GM23338 (cell line): ENCODE measurements at regions not wholly inside any gene's neighbourhood (a gene's known extent, or its start where the extent isn't known, plus 50 kb on each side); places are given as distances from the start of the nearest gene placed in this dataset.

Source experiments
- ATAC-seq: fragments of 200-7000 bp; cut with Tn5 transposase; 3 replicates; pipeline ENCODE4 v1.9.1; 2020
- DNase-seq: peaks from one replicate; pipeline ENCODE4 v3.0.0-alpha.2; 2015; ENCODE audit warnings: low spot score
- H2AFZ ChIP-seq: fragments of 200-600 bp; sonication (generic); 2 replicates; pipeline ENCODE4 v1.8.0; 2016; ENCODE audit warnings: antibody characterized with exemption, mild to moderate bottlenecking, moderate library complexity
- H3F3A ChIP-seq: fragments of 200-600 bp; sonication (generic); replicated peaks from 2 replicates; pipeline ENCODE4 v1.8.0; 2017; ENCODE audit warnings: antibody characterized with exemption, mixed run types, low read depth
- H3K27ac ChIP-seq: fragments of 200-600 bp; sonication (generic); 2 replicates; pipeline ENCODE4 v1.6.1; 2016; ENCODE audit warnings: low read depth
- H3K27me3 ChIP-seq: fragments of 200-600 bp; sonication (generic); 2 replicates; pipeline ENCODE4 v1.8.0; 2016; ENCODE audit warnings: mild to moderate bottlenecking, mixed run types, moderate library complexity; ENCODE audit not compliant: insufficient read depth
- H3K36me3 ChIP-seq: fragments of 200-600 bp; sonication (generic); 2 replicates; pipeline ENCODE4 v1.8.0; 2016; ENCODE audit warnings: mild to moderate bottlenecking; ENCODE audit not compliant: insufficient read depth
- H3K4me1 ChIP-seq: fragments of 200-600 bp; sonication (generic); 2 replicates; pipeline ENCODE4 v1.8.0; 2016; ENCODE audit warnings: mild to moderate bottlenecking, moderate library complexity; ENCODE audit not compliant: insufficient read depth
- H3K4me2 ChIP-seq: fragments of 200-600 bp; sonication (generic); 2 replicates; pipeline ENCODE4 v1.7.1; 2017; ENCODE audit warnings: mixed run types
- H3K4me3 ChIP-seq: fragments of 200-600 bp; sonication (generic); 2 replicates; pipeline ENCODE4 v1.6.1; 2016; ENCODE audit warnings: mixed run types
- H3K79me2 ChIP-seq: fragments of 200-600 bp; sonication (generic); replicated peaks from 2 replicates; pipeline ENCODE4 v1.8.0; 2017; ENCODE audit warnings: mild to moderate bottlenecking; ENCODE audit not compliant: insufficient read depth
- H3K9me2 ChIP-seq: fragments of 200-600 bp; sonication (generic); 2 replicates; pipeline ENCODE4 v1.8.0; 2017; ENCODE audit not compliant: insufficient read depth
- H4K20me1 ChIP-seq: fragments of 200-600 bp; sonication (generic); replicated peaks from 2 replicates; pipeline ENCODE4 v1.8.0; 2017; ENCODE audit warnings: mild to moderate bottlenecking; ENCODE audit not compliant: insufficient read depth
- H3K27ac Mint-ChIP-seq: 2 replicates; pipeline ENCODE4 v1.8.0; 2020; ENCODE audit warnings: inconsistent platforms, mild to moderate bottlenecking, moderate library complexity, mixed read lengths
- H3K27me3 Mint-ChIP-seq: 3 replicates; pipeline ENCODE4 v1.8.0; 2022; ENCODE audit warnings: low read depth, mild to moderate bottlenecking, moderate library complexity, mixed read lengths, inconsistent platforms; ENCODE audit not compliant: insufficient read depth, poor library complexity
- H3K36me3 Mint-ChIP-seq: 3 replicates; pipeline ENCODE4 v1.8.0; 2021; ENCODE audit warnings: low read depth, mild to moderate bottlenecking, inconsistent platforms, moderate library complexity, mixed read lengths
- H3K4me1 Mint-ChIP-seq: 3 replicates; pipeline ENCODE4 v1.8.0; 2020; ENCODE audit warnings: mild to moderate bottlenecking, inconsistent platforms, mixed read lengths
- H3K4me3 Mint-ChIP-seq: 3 replicates; pipeline ENCODE4 v1.8.0; 2021; ENCODE audit warnings: moderate library complexity, mild to moderate bottlenecking, inconsistent platforms, mixed read lengths
- H3K9me3 Mint-ChIP-seq: 3 replicates; pipeline ENCODE4 v1.8.0; 2020; ENCODE audit warnings: moderate library complexity, mild to moderate bottlenecking, inconsistent platforms, mixed read lengths
- ETS1 ChIP-seq: IDR thresholded peaks from 2 replicates; pipeline ENCODE4 v1.6.1; 2016; ENCODE audit warnings: antibody characterized with exemption
- EZH2 ChIP-seq: fragments of 200-600 bp; sonication (generic); IDR thresholded peaks from one replicate; pipeline ENCODE4 v1.8.0; 2017; ENCODE audit warnings: antibody characterized with exemption, mild to moderate bottlenecking, low read depth; ENCODE audit not compliant: unreplicated experiment
- NANOG ChIP-seq: IDR thresholded peaks from 2 replicates; pipeline ENCODE4 v1.6.1; 2016; ENCODE audit warnings: antibody characterized with exemption, borderline replicate concordance
- ZNF114 ChIP-seq: fragments of 250-450 bp; sonication (Bioruptor Pico); IDR thresholded peaks from 2 replicates; pipeline ENCODE4 v1.5.0; 2020; ENCODE audit warnings: mild to moderate bottlenecking, moderate library complexity
- ZNF462 ChIP-seq: fragments of 250-450 bp; sonication (Bioruptor Pico); IDR thresholded peaks from 2 replicates; pipeline ENCODE4 v1.5.0; 2020; ENCODE audit warnings: mild to moderate bottlenecking, moderate library complexity

GRCh38 chr12:131491916-131492490 lies 218.9 kb upstream of the SFSWAP start:
- Histone ChIP-seq H3K4me1 (no peaks in the 10 kb centered on the region), H3K4me3 (no peak overlapping the region), H3F3A (no peaks in the 10 kb centered on the region), H3K79me2 (no peaks in the 10 kb centered on the region), H3K27ac (no peak overlapping the region), H3K27me3 (no peaks in the 10 kb centered on the region), H2AFZ (no peak overlapping the region), H3K9me2 (0 out of 2 replicates have a peak, but pooled peaks cover 4% of the 10 kb centered on the region), H3K36me3 (no peaks in the 10 kb centered on the region), H4K20me1 (no peaks in the 10 kb centered on the region), H3K4me2 (no peak overlapping the region)
- Mint-ChIP-seq H3K27ac (no peak overlapping the region), H3K27me3 (no peaks in the 10 kb centered on the region), H3K9me3 (no peaks in the 10 kb centered on the region), H3K4me1 (no peaks in the 10 kb centered on the region), H3K4me3 (no peak overlapping the region), H3K36me3 (no peaks in the 10 kb centered on the region)
- ATAC-seq (no peak), DNase-seq (no peak)
- TF ChIP-seq ZNF114 (no peak), NANOG (no peak)

GRCh38 chr12:131493068-131493826 lies 217.6 kb upstream of the SFSWAP start:
- Histone ChIP-seq H3K27me3 (no peaks in the 10 kb centered on the region), H3F3A (no peaks in the 10 kb centered on the region), H3K27ac (no peak overlapping the region), H3K4me3 (no peak overlapping the region), H4K20me1 (no peaks in the 10 kb centered on the region), H3K79me2 (no peaks in the 10 kb centered on the region), H3K4me2 (no peak overlapping the region), H2AFZ (no peak overlapping the region), H3K4me1 (no peaks in the 10 kb centered on the region), H3K9me2 (0 out of 2 replicates have a peak, but pooled peaks cover 4% of the 10 kb centered on the region), H3K36me3 (no peaks in the 10 kb centered on the region)
- Mint-ChIP-seq H3K36me3 (no peaks in the 10 kb centered on the region), H3K27me3 (no peaks in the 10 kb centered on the region), H3K4me3 (no peak overlapping the region), H3K9me3 (no peaks in the 10 kb centered on the region), H3K4me1 (no peaks in the 10 kb centered on the region), H3K27ac (no peak overlapping the region)
- DNase-seq (no peak), ATAC-seq (no peak)
- no peak for TF ChIP-seq EZH2
- no peak for TF ChIP-seq ZNF462 (CRISPR knock-in tag)
- no peak for TF ChIP-seq ETS1
- no peak for TF ChIP-seq ZNF114
